CD4-positive, alpha-beta T cell treated with Interleukin-17A for 1 hour (primary cell): ENCODE measurements at regions not wholly inside any gene's neighbourhood (a gene's known extent, or its start where the extent isn't known, plus 50 kb on each side); places are given as distances from the start of the nearest gene placed in this dataset.

Experiments used
- DNase-seq: peaks from one replicate; pipeline ENCODE4 v3.0.0-alpha.2; 2020

DNA sequence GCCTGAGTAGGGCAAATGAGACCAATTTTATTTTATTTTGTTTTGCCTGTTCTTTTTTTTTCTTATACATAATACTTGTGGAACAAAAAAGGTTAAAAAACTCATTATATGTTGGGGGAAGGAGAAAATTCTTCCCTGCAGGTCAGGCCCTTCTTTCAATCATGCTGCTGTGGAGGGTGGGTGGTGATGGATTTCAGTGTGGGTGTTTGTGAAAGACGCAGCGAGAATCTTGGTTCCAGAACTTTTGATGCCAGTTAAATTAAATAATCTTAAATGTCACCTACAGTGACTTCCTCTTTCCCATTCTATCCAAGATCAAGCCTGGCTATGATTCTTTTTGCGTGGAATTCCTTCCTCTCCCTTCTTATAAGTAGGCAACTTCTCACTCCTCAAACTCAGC is 595.8 kb upstream of the EEF2KMT start:
- no peak for DNase-seq

DNA sequence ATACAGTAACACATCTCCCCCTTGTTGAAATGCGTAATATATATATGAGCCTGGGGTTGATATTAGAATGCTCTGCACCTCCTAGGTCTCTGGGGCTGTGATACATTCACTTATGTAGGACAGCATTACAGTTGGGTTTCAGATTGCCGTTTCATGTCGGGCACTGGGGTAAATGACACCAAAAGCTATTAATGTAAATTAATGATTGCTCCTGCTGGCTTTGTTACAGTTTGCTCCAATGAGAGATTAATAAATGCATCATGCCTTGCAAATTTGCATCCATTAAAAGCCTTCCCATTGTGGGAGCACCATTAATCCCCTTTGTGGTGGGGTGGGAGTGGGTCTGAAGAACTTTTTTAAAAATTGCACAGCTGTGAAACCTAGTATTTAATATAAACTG is 584.4 kb upstream of the EEF2KMT start:
- DNase-seq, result no peak

- DNase-seq, result no peak
Observed at GRCh38 chr16:5678371-5678770, 580.8 kb upstream of the EEF2KMT start.

- DNase-seq, result no peak
Observed at GRCh38 chr16:5671421-5671820, 573.8 kb upstream of the EEF2KMT start.

DNA sequence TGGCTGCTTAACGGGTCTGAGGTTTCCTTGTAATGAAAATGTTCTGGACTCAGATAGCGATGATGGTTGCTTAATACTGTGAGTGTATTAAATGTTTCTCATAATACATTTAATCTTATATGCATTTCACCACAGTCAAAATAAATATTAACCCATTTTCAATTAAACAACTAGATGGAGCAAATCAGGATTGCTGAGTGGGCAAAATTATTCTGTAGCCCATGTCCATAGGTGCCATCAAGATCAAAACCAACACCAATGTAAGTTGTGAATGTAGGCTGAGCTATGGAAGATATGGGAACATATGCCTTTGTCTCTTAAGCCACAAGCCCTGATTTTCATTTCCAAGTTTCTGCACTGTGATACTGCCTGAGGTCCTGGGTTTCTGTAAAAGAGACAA is 572.6 kb upstream of the EEF2KMT start:
- no peak for DNase-seq

- DNase-seq, result no peak
Observed at GRCh38 chr16:5668553-5668952, 571.0 kb upstream of the EEF2KMT start.

- no peak for DNase-seq
Observed at GRCh38 chr16:5665834-5666233, 568.2 kb upstream of the EEF2KMT start.

DNA sequence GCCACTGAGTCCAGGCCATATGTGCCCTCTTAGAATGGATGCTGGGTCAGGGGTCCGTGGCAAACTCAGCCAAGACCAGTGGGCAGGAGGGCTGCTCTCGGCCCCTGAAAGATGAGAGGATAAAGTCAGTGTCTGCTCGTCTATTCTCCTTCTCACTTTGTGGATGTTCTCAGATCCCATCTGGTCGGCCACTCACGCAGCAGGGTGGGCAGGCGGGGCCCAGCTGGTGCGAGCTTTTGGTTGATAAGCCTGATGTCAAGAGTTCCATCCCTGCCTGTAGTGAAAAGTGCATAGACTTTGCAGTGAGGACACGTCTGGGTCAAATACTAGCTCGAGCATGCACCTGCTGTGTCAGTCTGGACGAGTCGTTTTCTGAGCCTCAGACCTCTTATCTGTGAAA is 556.2 kb upstream of the EEF2KMT start:
- DNase-seq, result no peak

- no peak for DNase-seq
Observed at GRCh38 chr16:5653041-5653440, 555.4 kb upstream of the EEF2KMT start.

DNA sequence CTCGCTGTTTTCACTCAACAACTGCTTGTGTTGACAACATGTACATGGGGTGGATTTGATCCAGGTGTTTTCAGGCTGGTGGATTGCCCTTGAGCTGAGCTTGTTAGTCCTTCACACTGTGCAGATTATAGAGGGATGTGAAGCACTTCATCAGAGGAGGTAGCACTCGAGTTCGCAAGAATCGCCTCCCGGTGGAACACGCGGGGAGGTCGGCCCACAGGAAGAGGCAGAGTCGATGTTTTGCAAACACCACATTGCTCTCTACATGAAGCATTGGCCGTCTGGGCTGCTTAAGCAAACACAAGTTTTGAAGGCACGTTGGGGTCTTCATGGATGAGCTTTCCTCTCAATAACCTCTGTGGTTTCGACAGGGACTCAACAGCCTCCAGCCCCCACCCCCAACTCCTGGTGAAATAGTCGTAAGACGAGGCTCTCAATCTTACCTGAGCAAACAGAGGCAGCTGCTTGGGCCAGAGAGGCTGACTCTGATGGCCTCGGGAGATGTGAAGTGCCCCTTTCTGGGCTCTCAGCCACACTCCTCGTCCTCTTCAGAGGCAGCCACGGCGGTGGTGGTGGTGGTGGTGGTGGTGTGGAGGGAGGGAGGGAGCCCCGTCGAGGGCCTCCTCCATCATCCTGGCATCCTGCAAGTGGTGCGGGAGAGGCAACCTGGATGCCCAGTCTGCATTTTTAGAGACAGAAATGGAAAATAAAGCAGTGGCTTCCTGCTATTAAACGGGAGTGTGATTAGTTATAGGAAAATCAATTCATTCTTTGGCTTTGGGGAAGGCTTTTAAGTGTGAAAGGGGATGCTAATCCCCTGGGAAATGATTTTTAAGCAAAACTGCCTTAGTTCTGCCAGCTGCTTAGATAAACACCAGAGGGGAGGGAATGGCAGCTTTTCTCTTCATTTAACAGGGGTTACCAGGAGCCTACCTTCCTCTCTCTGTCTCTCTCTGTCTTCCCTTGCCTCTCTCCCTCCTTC is 552.5 kb upstream of the EEF2KMT start:
- no peak for DNase-seq

DNA sequence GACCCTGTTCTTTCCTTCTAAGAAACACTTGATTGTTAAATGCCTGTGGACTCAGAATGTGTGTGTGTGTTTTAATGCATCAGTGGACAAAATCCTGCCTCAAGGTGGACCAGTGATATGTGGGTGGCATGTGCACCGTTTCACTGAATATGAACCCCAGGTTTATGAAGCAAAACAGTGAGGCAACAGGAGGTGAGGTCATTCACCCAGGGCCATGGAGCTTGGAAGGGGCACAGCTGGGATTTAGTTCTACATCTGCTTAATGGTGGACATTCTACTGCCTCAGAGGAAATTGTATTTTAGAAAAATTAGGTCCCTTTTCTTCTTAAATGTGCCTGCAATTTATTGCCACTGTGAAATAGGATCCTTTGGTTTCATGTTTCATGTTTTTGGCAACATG is 549.5 kb upstream of the EEF2KMT start:
- DNase-seq, result no peak

GRCh38 chr16:5643855-5644531 is 546.4 kb upstream of the EEF2KMT start:
- no peak for DNase-seq

GRCh38 chr16:5642436-5642835 is 544.8 kb upstream of the EEF2KMT start:
- DNase-seq, result no peak

DNA sequence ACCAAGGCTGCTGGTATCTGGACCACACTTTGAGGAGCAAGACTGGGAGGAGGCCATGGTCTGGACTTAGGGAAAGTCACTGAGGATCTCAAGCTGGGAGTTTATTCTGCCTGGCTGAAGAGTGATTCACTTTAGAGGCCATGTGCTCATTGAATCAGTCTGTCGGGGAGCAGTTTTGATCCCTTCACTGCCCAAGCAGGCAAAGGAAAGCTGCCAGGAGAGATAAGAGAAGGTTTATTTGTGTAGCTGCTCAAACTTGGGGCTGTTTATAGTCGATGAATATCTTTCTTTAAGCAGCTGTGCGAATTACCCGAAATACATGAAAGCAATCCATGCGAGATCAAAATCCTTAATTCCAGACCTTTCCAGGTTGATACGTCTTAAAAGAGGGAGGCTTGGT is 544.4 kb upstream of the EEF2KMT start:
- no peak for DNase-seq

- DNase-seq, result no peak
Observed at GRCh38 chr16:5640883-5641282, 543.3 kb upstream of the EEF2KMT start.

GRCh38 chr16:5639531-5639930 is 541.9 kb upstream of the EEF2KMT start:
- DNase-seq, result no peak

- DNase-seq, result no peak
Observed at GRCh38 chr16:5635331-5635730, 537.7 kb upstream of the EEF2KMT start.

DNA sequence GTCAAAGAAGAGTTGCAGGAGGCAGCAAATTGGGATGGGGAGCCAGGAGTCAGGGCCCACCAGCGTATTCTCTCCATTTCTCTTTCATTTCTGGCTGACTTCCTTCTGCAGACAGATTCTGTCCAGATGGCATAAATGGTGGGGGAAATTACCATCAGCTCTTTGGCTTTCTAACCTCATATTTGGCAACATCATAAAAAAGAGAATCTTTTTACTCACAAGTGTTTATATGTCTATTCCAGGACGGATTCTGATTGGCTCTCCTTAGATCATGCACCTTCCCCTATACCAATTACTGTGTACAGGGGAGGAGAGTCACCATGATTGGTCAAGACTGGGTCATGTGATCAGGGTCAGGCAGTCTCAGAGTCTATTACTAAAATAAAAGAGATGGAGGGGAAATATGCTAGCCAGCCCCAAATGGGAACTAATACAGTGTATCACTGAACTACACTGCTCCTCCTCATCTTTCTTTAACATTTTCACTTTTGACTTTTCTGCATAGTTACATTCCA is 537.1 kb upstream of the EEF2KMT start:
- DNase-seq, result no peak

DNA sequence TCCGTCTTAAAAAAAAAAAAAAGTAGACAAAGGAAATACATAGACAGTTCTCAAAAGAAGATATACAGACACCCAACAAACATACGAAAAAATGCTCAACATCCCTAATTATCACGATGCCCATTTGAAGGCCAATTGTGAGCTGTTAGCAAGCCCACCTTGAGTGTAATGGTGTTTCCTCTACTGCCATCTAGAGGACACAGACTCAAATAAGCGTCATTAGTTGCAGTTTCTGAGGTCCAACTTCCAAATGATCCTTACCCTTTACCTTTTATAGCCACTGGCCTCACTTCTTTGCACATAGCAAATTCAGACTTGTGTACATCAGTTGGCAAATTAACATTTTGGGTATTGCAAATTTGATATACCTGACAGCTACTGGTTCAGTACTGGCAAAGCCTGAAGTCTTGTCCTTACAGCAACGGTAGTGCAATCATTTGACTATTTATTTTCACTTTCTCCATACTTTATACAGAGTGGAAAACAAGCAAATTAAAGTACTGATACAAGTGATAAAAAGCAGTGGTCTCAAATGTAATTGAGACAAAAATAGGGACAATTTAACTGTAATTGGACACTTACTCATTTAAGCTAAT is 536.3 kb upstream of the EEF2KMT start:
- DNase-seq, result no peak

- DNase-seq, result no peak
Observed at GRCh38 chr16:5622234-5622884, 524.8 kb upstream of the EEF2KMT start.

DNA sequence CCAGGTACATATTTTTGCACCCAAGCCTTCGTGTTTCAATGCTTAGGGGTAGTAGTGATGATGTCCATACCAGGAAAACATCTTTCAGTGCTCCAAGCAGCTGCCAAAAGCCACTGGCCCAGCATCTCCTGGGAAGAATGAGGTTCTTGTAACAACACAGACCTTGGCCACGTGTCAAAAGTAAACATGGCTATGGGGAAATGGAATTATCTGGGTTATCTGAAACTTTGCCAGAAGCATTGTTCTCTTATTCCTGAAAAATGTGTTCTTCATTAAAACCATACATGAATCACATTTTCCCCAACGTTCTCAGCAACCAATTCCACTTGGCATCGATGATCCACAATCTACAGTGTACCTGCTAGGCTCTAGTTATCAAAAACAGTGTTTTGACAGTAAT is 524.2 kb upstream of the EEF2KMT start:
- no peak for DNase-seq

GRCh38 chr16:5619304-5619703 is 521.7 kb upstream of the EEF2KMT start:
- DNase-seq, result no peak

- DNase-seq, result no peak
Observed at GRCh38 chr16:5616841-5617240, 519.2 kb upstream of the EEF2KMT start.
